22Rv1 (cell line): ENCODE measurements at regions not wholly inside any gene's neighbourhood (a gene's known extent, or its start where the extent isn't known, plus 50 kb on each side); places are given as distances from the start of the nearest gene placed in this dataset.

Experiments used
- CTCF ChIP-seq: fragments of 450-650 bp; IDR thresholded peaks from 2 replicates; pipeline ENCODE4 v1.5.1; 2017; ENCODE audit warnings: mild to moderate bottlenecking
- ZFX ChIP-seq: fragments of 450-650 bp; IDR thresholded peaks from 2 replicates; pipeline ENCODE4 v1.6.1; 2017; ENCODE audit warnings: antibody characterized with exemption, borderline replicate concordance

GRCh38 chr20:10897336-10897735 lies 223.5 kb upstream of the JAG1 start:
- TF ChIP-seq CTCF = no peak
- TF ChIP-seq ZFX = no peak
